ENCODE measurements at regions not wholly inside any gene's neighbourhood (a gene's known extent, or its start where the extent isn't known, plus 50 kb on each side); places are given as distances from the start of the nearest gene placed in this dataset.

DNA sequence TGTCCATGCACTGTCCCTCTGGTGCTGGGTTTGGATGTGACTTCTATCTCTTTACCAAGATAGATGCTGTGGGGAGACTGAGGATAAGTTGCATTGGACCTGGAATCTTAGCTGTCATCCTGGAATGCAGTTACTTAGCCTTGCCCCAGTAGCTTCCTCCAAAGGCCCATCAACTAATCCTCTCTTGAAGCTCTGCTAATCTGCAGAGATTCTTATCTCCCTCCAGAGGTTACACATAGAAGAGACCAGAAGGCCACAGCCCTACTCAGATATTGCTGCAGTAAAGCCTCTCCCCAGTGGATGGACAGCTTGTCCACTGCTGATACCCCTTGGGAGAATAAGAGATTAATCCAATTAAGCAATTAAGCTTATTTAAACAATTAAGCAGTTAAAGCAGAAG lies 867.2 kb downstream of the BCL11B start (continued):
- TF ChIP-seq JUN (CRISPR knock-in tag; IDR thresholded peaks at IDR 0.05) (no peak), ETV6 (CRISPR knock-in tag; IDR thresholded peaks at IDR 0.05) (no peak), PRRX2 (CRISPR knock-in tag; IDR thresholded peaks at IDR 0.05) (no peak), NFYB (CRISPR knock-in tag; conservative IDR thresholded peaks at IDR 0.05; ENCODE audit: low read depth) (no peak), IRF2 (CRISPR knock-in tag; IDR thresholded peaks at IDR 0.05; ENCODE audit: borderline replicate concordance, low read depth) (no peak), SP1 (CRISPR knock-in tag; conservative IDR thresholded peaks at IDR 0.05) (no peak)
- TF ChIP-seq, protein P1, sequence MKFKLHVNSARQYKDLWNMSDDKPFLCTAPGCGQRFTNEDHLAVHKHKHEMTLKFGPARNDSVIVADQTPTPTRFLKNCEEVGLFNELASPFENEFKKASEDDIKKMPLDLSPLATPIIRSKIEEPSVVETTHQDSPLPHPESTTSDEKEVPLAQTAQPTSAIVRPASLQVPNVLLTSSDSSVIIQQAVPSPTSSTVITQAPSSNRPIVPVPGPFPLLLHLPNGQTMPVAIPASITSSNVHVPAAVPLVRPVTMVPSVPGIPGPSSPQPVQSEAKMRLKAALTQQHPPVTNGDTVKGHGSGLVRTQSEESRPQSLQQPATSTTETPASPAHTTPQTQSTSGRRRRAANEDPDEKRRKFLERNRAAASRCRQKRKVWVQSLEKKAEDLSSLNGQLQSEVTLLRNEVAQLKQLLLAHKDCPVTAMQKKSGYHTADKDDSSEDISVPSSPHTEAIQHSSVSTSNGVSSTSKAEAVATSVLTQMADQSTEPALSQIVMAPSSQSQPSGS (CRISPR knock-in tag; IDR thresholded peaks at IDR 0.05; ENCODE audit: borderline replicate concordance, low read depth) = no peak

GRCh38 chr14:98408024-98408555 lies 863.9 kb downstream of the BCL11B start:
- TF ChIP-seq USF2 (CRISPR knock-in tag; IDR thresholded peaks at IDR 0.05) = no peak
- H3K4me1 Mint-ChIP-seq = 0 out of 2 replicates have a peak, but pooled peaks cover 2% of the 10 kb centered on the region
- H3K27me3 Mint-ChIP-seq (ENCODE audit: low read depth) = no peaks in the 10 kb centered on the region
- ATAC-seq = no peak
- no peak for DNase-seq (ENCODE audit: low spot score)
- ChIA-PET CTCF (no interaction called here), POLR2A (no interaction called here)
- H3K4me3 Mint-ChIP-seq = no peak overlapping the region
- H3K9me3 Mint-ChIP-seq = no peaks in the 10 kb centered on the region
- H3K27ac Mint-ChIP-seq = no peak overlapping the region
- no peaks in the 10 kb centered on the region for H3K36me3 Mint-ChIP-seq

DNA sequence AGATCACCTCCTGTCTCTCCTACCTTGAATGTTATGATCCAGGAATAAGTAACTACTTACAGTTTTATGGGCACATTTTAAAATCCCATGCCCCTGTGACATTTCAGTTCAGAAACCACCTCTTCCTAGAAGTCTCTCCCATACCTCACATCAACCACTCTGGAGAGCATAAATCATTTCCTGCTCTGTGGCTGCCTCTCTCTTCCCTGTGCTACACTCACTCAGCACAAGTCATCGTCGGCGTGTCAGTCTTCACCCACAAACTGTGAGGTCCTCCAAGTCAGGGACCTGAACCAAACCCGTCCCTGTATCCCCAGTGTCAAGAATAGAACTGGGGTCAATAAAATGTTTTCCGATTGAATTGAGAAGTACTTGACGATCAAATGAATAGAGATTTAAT lies 863.3 kb downstream of the BCL11B start:
- no peak overlapping the region for H3K4me3 Mint-ChIP-seq
- peaks cover 4% of the 10 kb centered on the region; the same call in 1 of the 2 replicates for H3K4me1 Mint-ChIP-seq
- no peak for DNase-seq (ENCODE audit: low spot score)
- no peak overlapping the region for H3K27ac Mint-ChIP-seq
- ATAC-seq = no peak
- ChIA-PET CTCF (no interaction called here), POLR2A (no interaction called here)
- H3K27me3 Mint-ChIP-seq (ENCODE audit: low read depth) = no peaks in the 10 kb centered on the region
- no peaks in the 10 kb centered on the region for H3K9me3 Mint-ChIP-seq
- H3K36me3 Mint-ChIP-seq = no peaks in the 10 kb centered on the region
- TF ChIP-seq ZBTB21 (CRISPR knock-in tag; IDR thresholded peaks at IDR 0.05; ENCODE audit: borderline replicate concordance) (no peak), FOXP1 (CRISPR knock-in tag; IDR thresholded peaks at IDR 0.05; ENCODE audit: borderline replicate concordance) (no peak), ZNF671 (CRISPR knock-in tag; IDR thresholded peaks at IDR 0.05) (no peak), ZNF263 (CRISPR knock-in tag; IDR thresholded peaks at IDR 0.05; ENCODE audit: low read depth) (no peak), ZNF281 (CRISPR knock-in tag; IDR thresholded peaks at IDR 0.05) (no peak), ATF3 (CRISPR knock-in tag; conservative IDR thresholded peaks at IDR 0.05) (no peak), MYBL2 (CRISPR knock-in tag; IDR thresholded peaks at IDR 0.05) (no peak), SMAD4 (CRISPR knock-in tag; IDR thresholded peaks at IDR 0.05) (no peak), STAT6 (CRISPR knock-in tag; conservative IDR thresholded peaks at IDR 0.05; ENCODE audit: low read depth) (no peak), ESRRA (CRISPR knock-in tag; IDR thresholded peaks at IDR 0.05; ENCODE audit: borderline replicate concordance) (no peak), ZMAT4 (CRISPR knock-in tag; IDR thresholded peaks at IDR 0.05) (no peak), USF1 (CRISPR knock-in tag; IDR thresholded peaks at IDR 0.05) (no peak), CDX4 (CRISPR knock-in tag; IDR thresholded peaks at IDR 0.05; ENCODE audit: borderline replicate concordance) (no peak)
- TF ChIP-seq, protein P2, sequence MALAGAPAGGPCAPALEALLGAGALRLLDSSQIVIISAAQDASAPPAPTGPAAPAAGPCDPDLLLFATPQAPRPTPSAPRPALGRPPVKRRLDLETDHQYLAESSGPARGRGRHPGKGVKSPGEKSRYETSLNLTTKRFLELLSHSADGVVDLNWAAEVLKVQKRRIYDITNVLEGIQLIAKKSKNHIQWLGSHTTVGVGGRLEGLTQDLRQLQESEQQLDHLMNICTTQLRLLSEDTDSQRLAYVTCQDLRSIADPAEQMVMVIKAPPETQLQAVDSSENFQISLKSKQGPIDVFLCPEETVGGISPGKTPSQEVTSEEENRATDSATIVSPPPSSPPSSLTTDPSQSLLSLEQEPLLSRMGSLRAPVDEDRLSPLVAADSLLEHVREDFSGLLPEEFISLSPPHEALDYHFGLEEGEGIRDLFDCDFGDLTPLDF (CRISPR knock-in tag; IDR thresholded peaks at IDR 0.05) = no peak

Data from WTC11 (cell line).